Smooth muscle cell (in vitro differentiated cells): ENCODE measurements at regions not wholly inside any gene's neighbourhood (a gene's known extent, or its start where the extent isn't known, plus 50 kb on each side); places are given as distances from the start of the nearest gene placed in this dataset.
"Not testable (repeated sequence)": the region's sequence is repeated elsewhere in the genome, so short reads cannot be mapped to it uniquely, and the experiment has no call there.

ENCODE experiments used
- DNase-seq: peaks from one replicate; lab custom pipeline; 2025; ENCODE audit not compliant: unreplicated experiment; lab: John Stamatoyannopoulos, UW
- H2AFZ ChIP-seq: fragments of 200-600 bp; sonication (generic); 2 replicates; pipeline ENCODE4 v1.6.0; 2016; ENCODE audit warnings: antibody characterized with exemption, low read depth, mild to moderate bottlenecking
- H3F3A ChIP-seq: fragments of 200-600 bp; sonication (generic); 2 replicates; pipeline ENCODE4 v1.6.0; 2017; ENCODE audit warnings: antibody characterized with exemption, low read depth
- H3K27ac ChIP-seq: fragments of 200-600 bp; sonication (generic); 2 replicates; pipeline ENCODE4 v1.5.1; 2016; ENCODE audit warnings: low read depth, mild to moderate bottlenecking
- H3K27me3 ChIP-seq: fragments of 200-600 bp; sonication (generic); 2 replicates; pipeline ENCODE4 v1.6.1; 2016; ENCODE audit warnings: low read depth, mild to moderate bottlenecking
- H3K36me3 ChIP-seq: fragments of 200-600 bp; sonication (generic); 2 replicates; pipeline ENCODE4 v1.5.1; 2016; ENCODE audit warnings: low read depth
- H3K4me1 ChIP-seq: fragments of 200-600 bp; sonication (generic); 2 replicates; pipeline ENCODE4 v1.5.1; 2016; ENCODE audit warnings: low read depth
- H3K4me2 ChIP-seq: fragments of 200-600 bp; sonication (generic); 2 replicates; pipeline ENCODE4 v1.6.0; 2016; ENCODE audit warnings: mild to moderate bottlenecking
- H3K4me3 ChIP-seq: fragments of 200-600 bp; sonication (generic); 2 replicates; pipeline ENCODE4 v1.5.1; 2016; ENCODE audit warnings: mild to moderate bottlenecking
- H3K79me2 ChIP-seq: fragments of 200-600 bp; sonication (generic); 2 replicates; pipeline ENCODE4 v1.6.0; 2016; ENCODE audit warnings: low read depth, mild to moderate bottlenecking
- H3K9ac ChIP-seq: fragments of 200-600 bp; sonication (generic); 2 replicates; pipeline ENCODE4 v1.6.0; 2016; ENCODE audit warnings: low read depth
- H3K9me3 ChIP-seq: fragments of 200-600 bp; sonication (generic); replicated peaks from 2 replicates; pipeline ENCODE4 v1.5.1; 2016; ENCODE audit warnings: low read depth
- H4K20me1 ChIP-seq: fragments of 200-600 bp; sonication (generic); 2 replicates; pipeline ENCODE4 v1.6.0; 2016; ENCODE audit warnings: low read depth
- WGBS: methylation state at CpG from one replicate; pipeline ENCODE4 v1.1.7; 2016; ENCODE audit warnings: low lambda C conversion rate; 5-methylcytosine and 5-hydroxymethylcytosine counted together
- TF ChIP-seq, protein P1 (sequence below): fragments of 200-600 bp; sonication (generic); IDR thresholded peaks from 2 replicates; pipeline ENCODE4 v1.5.1; 2017; ENCODE audit warnings: borderline replicate concordance, mild to moderate bottlenecking, antibody characterized with exemption; ENCODE audit not compliant: insufficient read depth, poor library complexity, severe bottlenecking

DNA sequence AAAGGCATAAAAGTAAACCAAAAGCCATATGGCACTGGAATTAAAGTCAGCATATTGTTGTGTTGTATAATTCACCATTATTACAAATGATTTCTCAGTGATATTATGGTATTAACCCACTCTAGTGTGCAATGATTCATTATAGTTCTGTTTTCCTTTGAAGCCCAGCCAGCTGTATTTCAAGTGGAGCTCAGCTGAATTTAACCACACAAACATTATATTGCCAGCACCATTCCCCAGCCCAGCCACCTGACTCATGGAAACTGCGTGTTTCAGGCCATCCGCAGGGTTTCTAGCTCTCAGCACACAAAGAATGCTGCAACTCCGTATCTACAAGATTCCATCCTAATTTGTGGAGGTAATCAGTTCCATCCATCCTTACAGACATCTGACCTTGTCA lies 166.8 kb upstream of the CHAC2 start:
- no peak for DNase-seq
- H3K79me2 ChIP-seq: no peaks in the 10 kb centered on the region

DNA sequence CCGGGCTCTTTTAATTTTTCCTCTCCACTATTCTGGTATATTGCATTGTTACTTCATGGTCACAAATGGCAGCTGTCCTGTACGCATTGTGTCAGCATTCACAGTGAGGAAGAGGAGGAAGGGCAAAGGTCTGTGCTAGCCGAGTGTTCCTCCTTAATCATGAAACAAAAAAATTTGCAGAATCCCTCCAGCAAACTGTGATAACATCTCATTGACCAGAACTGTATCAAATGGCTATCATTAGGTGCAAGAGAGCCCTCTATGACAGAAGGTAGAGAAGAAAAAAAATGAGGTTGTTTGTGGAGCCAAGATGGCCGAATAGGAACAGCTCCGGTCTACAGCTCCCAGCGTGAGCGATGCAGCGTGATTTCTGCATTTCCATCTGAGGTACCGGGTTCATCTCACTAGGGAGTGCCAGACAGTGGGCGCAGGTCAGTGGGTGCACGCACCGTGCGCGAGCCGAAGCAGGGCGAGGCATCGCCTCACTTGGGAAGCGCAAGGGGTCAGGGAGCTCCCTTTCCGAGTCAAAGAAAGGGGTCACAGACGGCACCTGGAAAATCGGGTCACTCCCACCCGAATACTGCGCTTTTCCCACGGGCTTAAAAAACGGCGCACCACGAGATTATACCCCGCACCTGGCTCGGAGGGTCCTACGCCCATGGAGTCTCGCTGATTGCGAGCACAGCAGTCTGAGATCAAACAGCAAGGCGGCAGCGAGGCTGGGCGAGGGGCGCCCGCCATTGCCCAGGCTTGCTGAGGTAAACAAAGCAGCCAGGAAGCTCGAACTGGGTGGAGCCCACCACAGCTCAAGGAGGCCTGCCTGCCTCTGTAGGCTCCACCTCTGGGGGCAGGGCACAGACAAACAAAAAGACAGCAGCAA lies 180.6 kb upstream of the CHAC2 start:
- DNase-seq: not testable (repeated sequence)

More for the DNA sequence above, 166.8 kb upstream of the CHAC2 start:
- H3K4me1 ChIP-seq: no peaks in the 10 kb centered on the region
- H3K27ac ChIP-seq: no peak overlapping the region
- WGBS: 64% methylated on average over 3 of the region's 3 CpGs
- H3F3A ChIP-seq: no peaks in the 10 kb centered on the region
- TF ChIP-seq, protein P1, sequence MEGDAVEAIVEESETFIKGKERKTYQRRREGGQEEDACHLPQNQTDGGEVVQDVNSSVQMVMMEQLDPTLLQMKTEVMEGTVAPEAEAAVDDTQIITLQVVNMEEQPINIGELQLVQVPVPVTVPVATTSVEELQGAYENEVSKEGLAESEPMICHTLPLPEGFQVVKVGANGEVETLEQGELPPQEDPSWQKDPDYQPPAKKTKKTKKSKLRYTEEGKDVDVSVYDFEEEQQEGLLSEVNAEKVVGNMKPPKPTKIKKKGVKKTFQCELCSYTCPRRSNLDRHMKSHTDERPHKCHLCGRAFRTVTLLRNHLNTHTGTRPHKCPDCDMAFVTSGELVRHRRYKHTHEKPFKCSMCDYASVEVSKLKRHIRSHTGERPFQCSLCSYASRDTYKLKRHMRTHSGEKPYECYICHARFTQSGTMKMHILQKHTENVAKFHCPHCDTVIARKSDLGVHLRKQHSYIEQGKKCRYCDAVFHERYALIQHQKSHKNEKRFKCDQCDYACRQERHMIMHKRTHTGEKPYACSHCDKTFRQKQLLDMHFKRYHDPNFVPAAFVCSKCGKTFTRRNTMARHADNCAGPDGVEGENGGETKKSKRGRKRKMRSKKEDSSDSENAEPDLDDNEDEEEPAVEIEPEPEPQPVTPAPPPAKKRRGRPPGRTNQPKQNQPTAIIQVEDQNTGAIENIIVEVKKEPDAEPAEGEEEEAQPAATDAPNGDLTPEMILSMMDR: no peak
- H2AFZ ChIP-seq: no peak overlapping the region
- H3K9ac ChIP-seq: no peak overlapping the region
- no peak overlapping the region for H3K4me3 ChIP-seq
- H4K20me1 ChIP-seq: no peaks in the 10 kb centered on the region
- no peaks in the 10 kb centered on the region for H3K36me3 ChIP-seq
- H3K4me2 ChIP-seq: no peak overlapping the region
- H3K27me3 ChIP-seq: no peaks in the 10 kb centered on the region
- no peaks in the 10 kb centered on the region for H3K9me3 ChIP-seq

DNA sequence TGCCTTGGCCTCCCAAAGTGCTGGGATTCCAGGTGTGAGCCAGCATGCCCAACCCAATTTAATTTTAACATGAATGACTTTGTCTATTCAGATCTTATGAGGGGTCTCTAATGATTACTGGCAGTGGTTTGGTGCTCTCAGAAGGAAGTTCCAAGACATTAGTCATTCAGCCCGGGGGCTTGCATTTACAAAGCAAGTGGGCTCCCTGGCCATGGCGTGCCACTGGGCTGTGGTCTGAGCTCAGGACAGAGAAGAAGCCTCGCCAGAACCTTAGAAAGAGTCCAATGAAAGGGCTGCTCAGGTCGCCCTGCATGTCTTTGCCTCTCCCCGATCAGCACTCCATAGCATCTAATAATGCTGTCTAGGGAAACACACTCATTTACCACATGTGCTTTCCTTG lies 182.6 kb upstream of the CHAC2 start:
- no peaks in the 10 kb centered on the region for H3K36me3 ChIP-seq
- H4K20me1 ChIP-seq: no peaks in the 10 kb centered on the region
- H3K4me2 ChIP-seq: no peak overlapping the region
- no peak overlapping the region for H2AFZ ChIP-seq
- TF ChIP-seq, protein P1: no peak
- H3K79me2 ChIP-seq: no peaks in the 10 kb centered on the region
- H3K27ac ChIP-seq: no peak overlapping the region
- 72% methylated on average over 5 of the region's 5 CpGs for WGBS
- no peak for DNase-seq
- H3F3A ChIP-seq: no peaks in the 10 kb centered on the region
- no peaks in the 10 kb centered on the region for H3K27me3 ChIP-seq
- no peak overlapping the region for H3K9ac ChIP-seq
- no peak overlapping the region for H3K4me3 ChIP-seq
- no peaks in the 10 kb centered on the region for H3K4me1 ChIP-seq
- no peaks in the 10 kb centered on the region for H3K9me3 ChIP-seq

More for the DNA sequence above, 180.6 kb upstream of the CHAC2 start:
- H3K4me2 ChIP-seq: peak overlapping the region; percentile 25
- not testable (repeated sequence) for H3K27me3 ChIP-seq, H3F3A ChIP-seq, H3K9me3 ChIP-seq, H3K4me1 ChIP-seq, H3K36me3 ChIP-seq, H3K79me2 ChIP-seq, H3K27ac ChIP-seq, H2AFZ ChIP-seq, H4K20me1 ChIP-seq
- H3K9ac ChIP-seq: peak overlapping the region; percentile 54
- peak overlapping the region; percentile 38 for H3K4me3 ChIP-seq
- 61% methylated on average over 37 of the region's 38 CpGs for WGBS

DNA sequence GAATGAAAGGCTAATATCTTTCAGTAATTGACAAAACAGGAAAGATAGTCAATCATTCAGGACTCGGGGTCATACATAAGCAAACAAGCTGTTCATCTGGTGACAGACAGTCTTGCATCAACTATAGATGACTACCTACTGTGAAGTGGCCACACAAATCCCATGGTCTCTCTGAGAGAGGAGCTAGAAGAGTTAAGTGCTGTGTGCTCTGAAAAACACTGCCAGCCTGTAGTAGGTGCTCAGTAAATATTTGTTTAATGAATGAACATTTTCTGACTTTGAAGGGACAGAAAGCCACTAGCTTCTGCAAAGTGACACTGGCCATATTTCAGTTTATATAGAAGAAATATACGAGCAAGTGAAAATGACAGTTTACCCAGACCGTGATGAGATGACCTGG lies 184.0 kb upstream of the CHAC2 start:
- H2AFZ ChIP-seq: no peak overlapping the region
- no peak overlapping the region for H3K4me2 ChIP-seq
- no peaks in the 10 kb centered on the region for H3K79me2 ChIP-seq
- H3K27ac ChIP-seq: no peak overlapping the region
- H3K9me3 ChIP-seq: no peaks in the 10 kb centered on the region
- H3K4me3 ChIP-seq: no peak overlapping the region
- no peaks in the 10 kb centered on the region for H3K27me3 ChIP-seq
- H3K4me1 ChIP-seq: no peaks in the 10 kb centered on the region
- H3K36me3 ChIP-seq: no peaks in the 10 kb centered on the region
- TF ChIP-seq, protein P1: no peak
- no peak overlapping the region for H3K9ac ChIP-seq
- DNase-seq: no peak
- no peaks in the 10 kb centered on the region for H3F3A ChIP-seq
- WGBS: 88% methylated on average over 3 of the region's 3 CpGs
- no peaks in the 10 kb centered on the region for H4K20me1 ChIP-seq
